ENCODE measurements at regions not wholly inside any gene's neighbourhood (a gene's known extent, or its start where the extent isn't known, plus 50 kb on each side); places are given as distances from the start of the nearest gene placed in this dataset.

- ChIA-PET POLR2A (no interaction called here), RAD21 (ENCODE audit: low non-redundant PET in 1 of 2, low total read pairs in 2 of 2, uncharacterized antibody in 2 of 2, unreplicated experiment in 2 of 2) (no interaction called here), CTCF (no interaction called here)
- DNase-seq (ENCODE audit: low read depth, low spot score) (no peak), ATAC-seq (no peak)
- no peak overlapping the region for H3K4me3 ChIP-seq (replicated peaks in 1 of 2; ENCODE audit: low read depth in 1 of 2, low read length in 2 of 2)
- no peak overlapping the region for H2AFZ ChIP-seq (ENCODE audit: low read depth, low read length, poor library complexity, severe bottlenecking)
- no peaks in the 10 kb centered on the region for H3K9me3 ChIP-seq (ENCODE audit: control insufficient read depth in 1 of 2, insufficient read depth in 1 of 2, low read depth in 1 of 2, low read length in 2 of 2)
- BruUV-seq (replicated peaks): no TSS peak
- H4K20me1 ChIP-seq (ENCODE audit: insufficient read depth): no peaks in the 10 kb centered on the region
- intact Hi-C loops (cut with micrococcal nuclease): no loop called here
- TF ChIP-seq CBX3 (IDR thresholded peaks at IDR 0.05; ENCODE audit: low read depth) (no peak), SRF (IDR thresholded peaks at IDR 0.05; ENCODE audit: low read depth) (no peak), EZH2 (IDR thresholded peaks at IDR 0.05) (no peak), EGR1 (IDR thresholded peaks at IDR 0.05; ENCODE audit: low read depth) (no peak), POLR2A (IDR thresholded peaks at IDR 0.05; ENCODE audit: borderline replicate concordance, extremely low read depth, insufficient read depth, insufficient read length) (no peak), ZFX (IDR thresholded peaks at IDR 0.05) (no peak), EZH2phosphoT487 (IDR thresholded peaks at IDR 0.05; ENCODE audit: borderline replicate concordance) (no peak), ZBTB33 (IDR thresholded peaks at IDR 0.05; ENCODE audit: extremely low read depth, insufficient replicate concordance, low read length) (no peak), TCF7L2 (IDR thresholded peaks at IDR 0.05; ENCODE audit: borderline replicate concordance, extremely low read depth, insufficient read depth, insufficient read length) (no peak), ATF3 (IDR thresholded peaks at IDR 0.05) (no peak), CTCF (IDR thresholded peaks at IDR 0.05 in 2 of 3, conservative IDR thresholded peaks at IDR 0.05 in 1 of 3; ENCODE audit: borderline replicate concordance in 1 of 3, insufficient read depth in 1 of 3, low read depth in 2 of 3, low read length in 2 of 3) (no peak), CEBPB (IDR thresholded peaks at IDR 0.05; ENCODE audit: low read depth) (no peak), REST (IDR thresholded peaks at IDR 0.05; ENCODE audit: low read depth) (no peak), YY1 (IDR thresholded peaks at IDR 0.05; ENCODE audit: extremely low read depth, insufficient replicate concordance, low read depth, low read length) (no peak), SP1 (IDR thresholded peaks at IDR 0.05; ENCODE audit: low read depth) (no peak), ELF1 (IDR thresholded peaks at IDR 0.05; ENCODE audit: borderline replicate concordance, low read depth) (no peak), ZNF274 (IDR thresholded peaks at IDR 0.05; ENCODE audit: low read depth, low read length) (no peak), RAD21 (IDR thresholded peaks at IDR 0.05; ENCODE audit: low read depth) (no peak), POLR2AphosphoS5 (IDR thresholded peaks at IDR 0.05; ENCODE audit: low read depth, low read length) (no peak)
- H3K9ac ChIP-seq (ENCODE audit: low read length): no peak overlapping the region
- no peak overlapping the region for H3K27ac ChIP-seq (ENCODE audit: low read depth, low read length)
- H3K79me2 ChIP-seq (ENCODE audit: insufficient read depth, low read length): no peaks in the 10 kb centered on the region
- H3K4me1 ChIP-seq (ENCODE audit: control insufficient read depth in 1 of 2, insufficient read depth in 2 of 2, low read length in 2 of 2): no peaks in the 10 kb centered on the region
- H3K4me2 ChIP-seq (ENCODE audit: low read length): no peak overlapping the region
- no peaks in the 10 kb centered on the region for H3K9me2 ChIP-seq (ENCODE audit: insufficient read depth)
- H3K36me3 ChIP-seq (ENCODE audit: control insufficient read depth in 1 of 2, insufficient read depth in 2 of 2, low read length in 2 of 2): no peaks in the 10 kb centered on the region
- H3K27me3 ChIP-seq (ENCODE audit: insufficient read depth, low read length): no peaks in the 10 kb centered on the region
Measured at GRCh38 chr7:34308595-34308994, 349.4 kb upstream of the NPSR1 start.
